HG03558 (cell line): ENCODE measurements at regions not wholly inside any gene's neighbourhood (a gene's known extent, or its start where the extent isn't known, plus 50 kb on each side); places are given as distances from the start of the nearest gene placed in this dataset.
"Not testable (repeated sequence)": the region's sequence is repeated elsewhere in the genome, so short reads cannot be mapped to it uniquely, and the experiment has no call there.

Experiments
- ATAC-seq: cut with Tn5 transposase; IDR thresholded peaks from one replicate; pipeline ENCODE4 v1.9.1; 2021; ENCODE audit warnings: moderate number of reproducible peaks; ENCODE audit not compliant: unreplicated experiment; ENCODE audit errors: extremely low read depth

DNA sequence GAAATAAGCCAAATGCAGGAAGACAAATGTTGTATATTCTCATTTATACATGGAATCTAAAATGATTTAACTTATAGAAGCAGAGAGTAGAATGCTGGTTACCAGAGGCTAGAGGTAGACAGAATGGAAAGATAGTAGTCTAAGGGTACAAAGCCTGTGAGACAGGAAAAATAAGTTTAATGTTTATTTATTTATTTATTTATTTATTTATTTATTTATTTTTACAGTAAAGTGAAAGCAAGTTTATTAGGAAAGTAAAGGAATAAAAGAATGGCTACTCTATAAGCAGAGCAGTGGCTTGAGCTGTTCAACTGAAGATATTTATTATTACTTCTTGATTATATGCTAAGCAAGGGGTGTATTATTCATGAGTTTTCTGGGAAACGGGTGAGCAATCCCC, 203.2 kb downstream of the LAS1L start:
- ATAC-seq, result no peak

DNA sequence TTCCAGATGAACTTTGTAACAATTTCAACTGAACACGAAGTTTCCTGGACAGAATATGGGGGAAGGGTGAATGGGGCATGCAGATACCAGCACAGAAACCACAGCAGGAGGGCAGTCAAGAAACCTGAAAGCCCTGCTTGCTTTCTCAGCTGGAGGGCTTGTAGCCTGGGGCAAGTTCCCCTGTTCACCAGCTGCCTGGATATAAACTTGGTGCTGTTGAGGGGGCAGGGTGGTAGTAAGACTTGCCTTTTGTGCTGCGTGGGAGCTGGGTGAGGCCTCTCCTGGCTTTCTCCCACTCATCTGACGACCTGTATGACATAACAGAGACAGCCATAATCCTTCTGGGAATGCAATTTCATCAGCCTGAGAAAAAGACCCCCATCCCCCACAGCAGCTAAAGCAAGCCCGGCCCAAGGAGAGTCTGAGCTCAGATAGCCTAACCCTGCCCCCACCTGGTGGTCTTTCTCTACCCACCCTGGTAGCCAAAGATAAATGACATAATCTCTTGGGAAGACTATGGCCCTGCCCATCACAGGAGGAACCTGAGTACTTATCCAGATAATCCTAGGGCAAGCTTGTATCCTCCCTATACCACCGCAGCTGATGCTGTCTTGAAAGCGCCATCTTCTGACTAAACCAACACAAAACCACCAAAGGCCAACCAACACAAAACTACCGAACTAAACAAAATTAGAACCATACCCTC, 234.3 kb downstream of the LAS1L start:
- ATAC-seq, result no peak

DNA sequence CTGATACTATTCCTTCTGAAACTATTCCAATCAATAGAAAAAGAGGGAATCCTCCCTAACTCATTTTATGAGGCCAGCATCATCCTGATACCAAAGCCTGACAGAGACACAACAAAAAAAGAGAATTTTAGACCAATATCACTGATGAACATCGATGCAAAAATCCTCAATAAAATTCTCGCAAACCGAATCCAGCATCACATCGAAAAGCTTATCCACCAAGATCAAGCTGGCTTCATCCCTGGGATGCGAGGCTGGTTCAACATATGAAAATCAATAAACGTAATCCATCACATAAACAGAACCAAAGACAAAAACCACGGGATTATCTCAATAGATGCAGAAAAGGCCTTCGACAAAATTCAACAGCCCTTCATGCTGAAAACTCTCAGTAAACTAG, 251.7 kb downstream of the LAS1L start:
- ATAC-seq, result not testable (repeated sequence)

DNA sequence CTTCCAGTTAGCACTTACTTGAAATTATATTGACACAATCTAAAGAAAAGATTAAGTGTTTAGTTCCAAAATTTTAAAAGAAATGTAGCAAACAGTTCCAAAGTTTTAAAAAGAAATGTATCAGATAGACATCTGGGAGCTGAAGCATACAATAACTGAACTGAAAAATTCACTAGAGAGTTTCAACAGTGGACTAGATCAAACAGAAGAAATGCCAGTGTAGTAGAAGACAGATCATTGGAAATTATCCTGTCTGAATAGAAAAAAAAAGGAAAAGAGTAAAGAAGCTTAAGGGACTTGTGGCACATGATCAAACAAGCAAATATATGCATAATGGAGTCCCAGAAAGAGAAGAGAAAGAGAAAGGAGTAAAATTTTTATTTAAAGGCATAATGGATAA, 261.4 kb downstream of the LAS1L start:
- no peak for ATAC-seq

DNA sequence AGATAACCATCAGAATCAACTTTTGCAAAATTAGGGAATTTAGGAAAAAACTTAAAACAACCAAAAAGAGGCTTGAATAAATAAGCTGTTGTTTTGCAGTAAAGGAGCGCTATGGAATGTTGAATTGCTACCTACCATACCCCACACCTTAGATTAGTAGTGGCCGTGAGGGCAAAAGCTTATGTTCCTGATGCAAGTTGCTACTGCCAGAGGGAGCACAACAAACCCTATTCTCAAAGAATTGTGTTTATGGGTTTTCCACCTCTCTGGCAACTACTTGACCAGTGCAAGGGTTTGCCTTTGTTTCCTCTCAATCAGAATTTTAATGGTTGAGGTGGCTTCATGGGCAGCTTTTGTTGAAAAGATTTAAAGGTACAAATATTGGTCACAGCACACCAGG, 268.1 kb downstream of the LAS1L start:
- ATAC-seq, result no peak

DNA sequence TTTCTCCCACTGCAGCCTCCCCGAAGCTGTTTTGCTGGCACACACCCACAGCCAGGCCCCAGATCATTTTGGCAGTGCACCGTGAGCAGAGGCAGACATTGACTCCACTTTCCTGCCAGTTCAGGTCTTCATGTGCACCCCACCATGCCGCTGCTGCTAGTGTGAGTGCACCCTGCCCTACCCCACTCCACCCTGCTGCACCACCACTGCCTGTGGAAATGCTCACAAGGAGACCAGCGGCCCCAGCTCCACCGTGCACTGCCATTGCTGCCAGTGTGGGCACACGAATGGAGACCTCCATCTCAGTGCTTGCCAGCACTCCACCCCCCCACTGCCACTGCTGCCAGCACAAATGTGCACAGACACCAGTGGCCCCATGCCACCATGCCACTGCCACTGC, 277.6 kb upstream of the ZC4H2 start:
- ATAC-seq, result no peak

DNA sequence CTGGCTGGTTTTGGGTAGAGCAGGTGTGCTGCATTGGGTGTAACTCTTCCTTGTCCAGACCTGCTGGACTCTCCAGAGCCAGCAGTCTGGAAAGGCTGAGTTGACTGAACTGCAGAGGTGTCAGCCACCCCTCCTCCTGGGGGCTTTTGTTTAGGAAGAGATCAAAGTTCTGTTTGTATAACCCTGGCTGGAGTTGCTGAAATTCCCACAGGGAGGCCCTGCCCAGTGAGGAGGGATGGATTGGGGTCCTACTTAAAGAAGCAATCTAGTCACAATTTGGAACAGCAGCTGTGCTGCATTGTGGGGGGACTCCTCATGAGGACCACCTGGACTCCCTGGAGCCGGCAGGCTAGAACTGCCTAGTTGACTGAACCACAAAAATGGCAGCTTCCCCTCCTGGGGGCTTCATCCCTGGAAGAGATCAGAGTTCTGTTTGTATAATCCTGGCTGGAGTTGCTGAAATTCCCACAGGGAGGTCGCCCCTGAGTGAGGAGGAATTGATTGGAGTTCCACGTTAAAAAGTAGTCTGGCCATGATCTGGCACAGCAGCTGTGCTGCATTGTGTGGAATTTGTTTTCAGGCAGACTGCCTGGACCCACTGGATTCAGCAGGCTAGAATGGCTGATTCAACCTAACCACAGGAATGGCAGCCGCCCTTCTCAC, 264.9 kb upstream of the ZC4H2 start:
- no peak for ATAC-seq

DNA sequence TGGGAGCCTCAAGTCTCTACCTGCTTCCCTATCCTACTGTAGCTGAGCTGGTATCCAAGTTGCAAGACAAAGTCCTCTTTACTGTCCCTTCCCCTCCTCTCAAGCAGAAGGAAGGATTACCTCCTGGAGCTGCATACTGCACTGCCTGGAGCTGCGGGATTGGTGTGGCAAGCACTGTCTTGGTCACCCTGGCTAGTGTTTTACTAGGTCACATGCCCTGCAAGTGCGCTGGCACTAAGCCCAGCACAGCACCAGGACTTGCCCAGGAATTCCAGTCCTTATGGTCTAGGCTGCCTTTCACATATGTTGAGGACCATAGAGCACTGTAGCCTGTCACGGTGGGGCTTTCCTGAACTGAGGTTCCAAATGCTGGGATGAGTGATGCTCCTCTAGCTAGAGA, 227.3 kb upstream of the ZC4H2 start:
- ATAC-seq, result no peak

DNA sequence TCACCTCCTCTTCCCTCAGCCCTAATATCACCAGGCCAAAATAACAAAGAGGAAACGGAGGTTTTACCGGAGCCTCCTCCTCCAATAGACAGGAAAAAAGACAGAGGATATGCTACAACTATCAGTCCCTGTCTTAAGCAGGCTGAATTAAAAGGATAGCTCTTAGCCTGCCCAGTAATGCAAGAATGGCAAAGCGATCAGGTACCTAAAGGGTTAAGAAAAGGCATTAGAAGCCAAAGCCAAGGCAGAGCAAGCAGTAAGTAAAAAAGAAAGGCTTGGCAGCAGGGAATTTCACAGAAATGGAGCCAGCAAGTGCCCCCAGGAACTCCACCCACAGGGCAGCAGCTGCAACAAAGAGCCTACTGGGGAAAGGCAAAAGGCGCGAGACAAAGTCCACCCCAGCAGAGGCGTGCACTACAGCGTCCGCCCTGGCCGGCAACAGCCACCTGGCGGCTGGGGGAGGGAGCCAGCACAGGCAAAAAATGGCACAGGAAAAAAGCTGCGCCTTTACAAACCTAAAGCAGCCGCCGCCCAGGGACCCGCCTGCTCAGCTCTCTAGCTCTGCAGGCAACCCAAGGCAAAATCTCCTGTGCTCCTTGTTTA, 220.6 kb upstream of the ZC4H2 start:
- no peak for ATAC-seq

DNA sequence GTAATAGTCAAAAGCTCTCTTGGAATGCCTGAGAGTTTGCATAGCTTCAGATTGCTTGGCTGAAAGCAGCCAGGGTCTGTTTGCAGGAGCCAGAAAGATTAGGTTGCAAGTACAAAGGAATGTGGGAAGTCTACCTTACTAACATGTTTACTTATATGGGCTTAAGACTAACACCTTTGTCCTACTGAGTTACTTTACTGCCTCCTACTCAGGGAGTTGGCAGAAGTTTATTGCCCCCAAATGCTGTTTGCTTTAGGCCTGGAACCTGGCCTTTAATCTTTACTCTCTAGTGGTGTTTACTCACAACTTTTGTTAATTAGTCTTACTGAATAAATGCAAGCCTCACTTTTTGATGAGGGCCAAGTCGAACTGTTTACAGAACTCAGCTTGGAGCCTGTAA, 219.4 kb upstream of the ZC4H2 start:
- ATAC-seq, result no peak

DNA sequence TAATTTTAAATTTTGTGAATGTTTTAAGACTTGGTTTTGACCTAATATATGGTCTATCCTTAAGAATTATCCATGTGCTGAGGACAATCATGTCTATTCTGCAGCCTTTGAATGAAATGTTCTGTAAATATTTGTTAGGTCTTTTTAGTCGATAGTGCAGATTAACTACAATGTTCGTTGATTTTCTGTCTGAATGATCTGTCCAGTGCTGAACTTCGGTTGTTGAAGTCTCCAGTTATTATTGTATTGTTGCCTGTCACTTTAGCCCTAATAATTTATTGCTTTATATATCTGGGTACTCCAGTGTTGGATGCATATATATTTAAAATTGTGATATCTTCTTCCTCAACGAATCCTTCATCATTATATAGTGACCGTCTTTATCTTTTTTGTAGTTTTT, 218.3 kb upstream of the ZC4H2 start:
- ATAC-seq, result no peak

DNA sequence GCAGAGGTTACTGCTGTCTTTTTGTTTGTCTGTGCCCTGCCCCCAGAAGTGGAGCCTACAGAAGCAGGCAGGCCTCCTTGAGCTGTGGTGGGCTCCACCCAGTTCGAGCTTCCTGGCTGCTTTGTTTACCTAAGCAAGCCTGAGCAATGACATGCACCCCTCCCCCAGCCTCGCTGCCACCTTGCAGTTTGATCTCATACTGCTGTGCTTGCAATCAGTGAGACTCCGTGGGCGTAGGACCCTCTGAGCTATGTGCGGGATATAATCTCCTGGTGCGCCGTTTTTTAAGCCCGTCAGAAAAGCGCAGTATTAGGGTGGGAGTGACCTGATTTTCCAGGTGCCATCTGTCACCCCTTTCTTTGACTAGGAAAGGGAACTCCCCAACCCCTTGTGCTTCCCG, 187.1 kb upstream of the ZC4H2 start:
- not testable (repeated sequence) for ATAC-seq

DNA sequence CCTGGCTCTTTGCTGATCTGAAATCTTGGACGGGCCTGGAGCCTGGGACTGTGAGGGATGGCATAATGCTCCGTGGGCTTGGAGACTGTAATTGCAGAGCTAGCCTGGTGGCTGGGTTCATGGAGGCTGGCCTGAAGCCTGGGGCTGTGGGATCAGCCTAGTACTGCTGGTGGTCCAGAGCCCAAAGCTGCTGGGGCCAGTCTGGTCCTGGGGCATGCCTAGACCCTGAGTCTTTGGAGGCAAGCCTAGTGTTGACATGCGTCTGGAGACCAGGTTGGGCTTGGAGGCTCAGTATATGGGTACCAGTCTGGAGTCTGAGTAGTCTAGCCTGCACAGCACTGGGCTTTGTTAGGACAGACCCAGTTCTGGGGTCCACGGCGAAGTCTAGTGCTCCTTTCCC, 172.0 kb upstream of the ZC4H2 start:
- no peak for ATAC-seq

DNA sequence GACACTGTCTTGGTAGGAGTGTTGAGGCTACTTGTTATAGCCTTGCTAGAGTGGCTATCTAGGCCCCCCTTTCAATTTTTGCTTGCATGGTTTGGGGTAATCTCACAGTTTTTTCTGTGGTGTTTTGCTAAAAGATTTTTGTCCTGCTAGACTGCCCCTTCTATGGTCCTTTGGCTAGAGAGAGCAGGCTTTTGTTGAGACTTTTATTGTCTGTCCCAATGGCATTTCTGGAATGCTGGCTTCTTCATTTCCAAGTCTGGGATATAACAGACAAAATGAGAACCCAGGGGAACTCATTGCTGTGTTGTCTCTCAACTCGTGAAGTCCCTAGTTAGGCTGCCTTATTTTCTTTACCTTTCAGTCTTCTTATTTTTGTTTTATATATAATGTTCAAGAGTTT, 160.2 kb upstream of the ZC4H2 start:
- no peak for ATAC-seq

DNA sequence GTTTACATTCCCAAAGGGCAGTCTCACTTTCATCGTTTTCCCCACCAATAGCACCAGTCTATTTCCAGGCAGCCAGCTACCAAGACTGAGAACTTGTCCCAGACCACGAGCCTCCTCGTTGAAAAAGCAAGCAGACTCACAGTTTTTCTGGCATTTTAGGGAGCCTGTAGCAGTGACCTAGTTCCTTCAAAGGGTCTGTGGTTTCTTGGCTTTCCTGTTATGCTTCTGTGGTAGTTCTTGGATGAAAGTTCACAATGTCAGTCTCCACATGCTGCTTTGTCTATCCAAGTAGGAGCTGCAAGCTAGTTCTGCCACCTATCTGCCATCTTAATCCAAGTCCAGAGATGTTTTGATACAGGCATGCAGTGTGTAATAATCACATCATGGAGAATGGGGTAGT, 151.6 kb upstream of the ZC4H2 start:
- no peak for ATAC-seq

DNA sequence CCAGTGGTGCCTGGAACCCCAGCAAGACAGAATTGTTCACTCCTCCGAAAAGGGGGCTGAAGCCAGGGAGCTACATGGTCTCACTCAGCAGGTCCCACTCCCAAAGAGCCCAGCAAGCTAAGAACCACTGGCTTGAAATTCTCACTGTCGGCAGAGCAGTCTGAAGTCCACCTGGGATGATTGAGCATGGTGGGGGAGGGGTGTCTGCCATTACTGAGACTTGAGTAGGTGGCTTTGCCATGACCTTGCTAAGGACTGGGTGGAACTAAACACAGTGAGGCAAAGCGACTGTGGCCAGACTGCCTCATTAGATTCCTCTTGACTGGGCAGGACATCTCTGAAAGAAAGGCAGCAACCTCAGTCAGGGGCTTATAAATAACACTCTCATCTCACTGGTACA, 122.6 kb upstream of the ZC4H2 start:
- ATAC-seq, result no peak

DNA sequence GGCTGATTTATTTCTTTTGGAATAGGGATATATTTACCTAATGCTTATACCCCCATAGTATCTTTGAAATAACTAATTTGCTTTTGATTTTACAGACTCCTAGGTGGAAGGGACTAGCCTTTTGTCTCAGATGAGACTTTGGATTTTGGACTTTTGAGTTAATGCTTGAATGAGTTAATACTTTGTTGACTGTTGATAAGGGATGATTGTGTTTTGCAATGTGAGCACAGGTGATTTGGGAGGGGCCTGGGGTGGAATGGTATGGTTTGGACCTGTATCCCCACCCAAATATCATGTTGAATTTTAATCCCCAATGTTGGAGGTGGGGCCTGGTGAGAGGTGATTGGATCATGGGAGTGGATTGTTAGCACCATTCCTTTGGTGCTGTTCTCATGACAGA, 117.4 kb upstream of the ZC4H2 start:
- ATAC-seq, result no peak

DNA sequence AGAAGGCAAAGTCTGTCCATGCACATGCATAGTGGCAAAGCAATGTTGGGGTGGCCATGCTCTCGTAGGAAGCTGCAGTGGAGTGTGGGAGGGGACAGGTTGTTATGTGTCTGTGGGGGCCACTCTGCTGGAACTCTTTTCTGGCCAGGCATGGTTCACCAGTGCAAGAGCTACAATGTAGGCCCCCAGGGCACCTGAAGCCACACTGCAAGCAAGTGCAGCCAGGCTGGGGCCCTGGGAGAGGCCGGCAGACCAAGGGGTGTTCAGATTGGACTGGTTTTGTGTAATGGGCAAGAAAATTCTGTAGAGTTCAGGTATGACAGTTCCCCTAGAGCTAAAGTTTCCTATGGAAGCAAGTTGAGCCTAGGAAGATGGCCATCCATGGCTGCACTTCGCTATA, 97.0 kb upstream of the ZC4H2 start:
- no peak for ATAC-seq

DNA sequence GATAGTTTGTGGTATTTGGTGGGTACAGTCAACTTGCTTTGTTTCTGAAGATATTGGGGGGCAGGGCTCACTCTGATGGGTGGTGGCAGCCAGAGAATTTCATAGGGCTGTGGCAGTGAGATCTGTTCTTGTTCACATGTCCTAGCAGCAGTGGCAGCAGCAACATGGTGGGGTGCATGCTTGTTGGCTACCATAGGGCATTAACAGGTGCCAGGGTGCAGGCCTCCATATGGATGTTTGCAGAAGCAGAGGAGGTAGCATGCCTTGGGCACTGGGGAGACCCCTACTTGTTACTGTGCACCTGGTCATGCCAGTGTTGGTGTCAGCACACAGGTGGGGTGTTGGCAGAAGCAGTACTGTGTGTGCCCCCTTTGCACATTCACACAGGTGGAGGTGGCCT, 96.3 kb upstream of the ZC4H2 start:
- ATAC-seq, result no peak

DNA sequence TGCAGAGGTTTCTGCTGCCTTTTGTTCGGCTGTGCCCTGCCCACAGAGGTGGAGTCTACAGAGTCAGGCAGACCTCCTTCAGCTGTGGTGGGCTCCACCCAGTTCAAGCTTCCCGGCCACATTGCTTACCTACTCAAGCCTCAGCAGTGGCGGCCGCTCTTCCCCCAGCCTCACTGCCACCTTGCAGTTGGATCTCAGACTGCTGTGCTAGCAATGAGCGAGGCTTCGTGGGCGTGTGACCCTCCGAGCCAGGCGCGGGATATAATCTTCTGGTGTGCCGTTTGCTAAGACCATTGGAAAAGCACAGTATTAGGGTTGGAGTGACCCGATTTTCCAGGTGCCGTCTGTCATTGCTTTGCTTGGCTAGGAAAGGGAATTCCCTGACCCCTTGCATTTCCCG, 82.4 kb upstream of the ZC4H2 start:
- ATAC-seq, result not testable (repeated sequence)

DNA sequence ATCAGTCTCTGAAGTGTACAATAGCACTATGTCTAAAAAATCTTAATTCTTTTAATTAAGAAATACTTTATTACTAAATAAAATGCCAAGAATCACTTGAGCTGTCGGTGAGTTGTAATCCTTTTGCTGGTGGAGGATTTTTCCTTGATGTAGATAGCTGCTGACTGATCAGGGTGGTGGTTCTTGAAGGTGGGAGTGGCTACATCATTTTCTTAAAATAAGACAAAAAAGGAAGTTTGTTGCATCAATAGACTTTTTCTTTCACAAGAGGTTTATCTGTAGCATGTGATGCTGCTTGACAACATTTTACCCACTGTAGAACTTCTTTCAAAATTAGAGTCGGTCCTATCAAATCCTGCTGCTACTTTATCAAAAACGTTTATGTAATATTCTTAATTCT, 68.8 kb upstream of the ZC4H2 start:
- ATAC-seq, result no peak

DNA sequence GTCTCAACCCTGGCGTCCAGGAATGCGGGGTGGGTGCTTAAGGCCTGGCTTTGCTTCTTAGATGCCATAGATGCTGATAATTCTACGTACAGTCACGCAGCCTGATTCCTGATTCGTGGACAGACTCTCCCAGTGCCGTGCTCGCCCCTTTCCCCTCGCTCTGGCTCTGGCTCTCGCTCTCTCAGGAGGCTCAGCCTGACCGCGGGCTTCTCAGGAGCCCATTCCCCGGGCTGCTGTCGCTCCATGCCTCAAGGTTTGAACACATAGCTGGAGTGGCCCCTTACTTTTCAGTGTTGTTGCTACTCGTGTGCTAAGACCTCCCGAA, 59.2 kb upstream of the ZC4H2 start:
- ATAC-seq, result peak; percentile 0
